Endothelial cell of umbilical vein (primary cell): ENCODE measurements at regions not wholly inside any gene's neighbourhood (a gene's known extent, or its start where the extent isn't known, plus 50 kb on each side); places are given as distances from the start of the nearest gene placed in this dataset.

Experiments used
- BruUV-seq: library from RNA; stranded (reverse); fragments of 400-500 nt; replicated peaks from 2 replicates; lab custom pipeline; 2021; lab: Mats Ljungman, UMichigan
- CTCF ChIA-PET: fragments of 300-600, 350-600 bp; sonication (Branson Sonifier 250); formaldehyde crosslinking; loops from one replicate; lab custom pipeline; 2021; ENCODE audit warnings: antibody characterized with exemption, inconsistent platforms; lab: Charles Lee
- POLR2A ChIA-PET: fragments of 300-600, 350-600 bp; sonication (Branson Sonifier 250); formaldehyde crosslinking; loops from one replicate; lab custom pipeline; 2021; ENCODE audit warnings: antibody characterized with exemption, inconsistent platforms; lab: Charles Lee
- DNase-seq: peaks from one replicate; pipeline ENCODE4 v3.0.0-alpha.2; 2011; ENCODE audit warnings: low read depth, low spot score
- FAIRE-seq: peaks from 2 replicates; lab custom pipeline; 2011; peaks lifted over from hg19 to GRCh38; lab: Jason Lieb, UNC
- H2AFZ ChIP-seq: 2 replicates; pipeline ENCODE4 v1.6.0; 2012; ENCODE audit warnings: low read depth, low read length, control low read depth, inconsistent platforms
- H3K27ac ChIP-seq: 2 replicates; pipeline ENCODE4 v1.5.1; 2011; ENCODE audit warnings: low read depth, mild to moderate bottlenecking, control low read depth, low read length, moderate library complexity; ENCODE audit not compliant: insufficient read depth
- H3K27me3 ChIP-seq, 2 experiments: 2 replicates each; pipeline versions ENCODE4 v1.6.0 to v1.6.1; 2011; ENCODE audit warnings: low read length in 2 of 2, mixed read lengths in 1 of 2; ENCODE audit not compliant: control insufficient read depth in 2 of 2, insufficient read depth in 2 of 2
- H3K36me3 ChIP-seq, 2 experiments: 2 replicates in 1 of 2; 3 replicates in 1 of 2; pipeline ENCODE4 v1.5.1; 2011; ENCODE audit warnings: low read length in 2 of 2, mild to moderate bottlenecking in 1 of 2, moderate library complexity in 1 of 2; ENCODE audit not compliant: control insufficient read depth in 2 of 2, insufficient read depth in 2 of 2; ENCODE audit errors: extremely low read depth in 1 of 2
- H3K4me1 ChIP-seq: 3 replicates; pipeline ENCODE4 v1.5.1; 2011; ENCODE audit warnings: mild to moderate bottlenecking, low read length; ENCODE audit not compliant: control insufficient read depth, insufficient read depth; ENCODE audit errors: extremely low read depth
- H3K4me2 ChIP-seq: 2 replicates; pipeline ENCODE4 v1.6.1; 2011; ENCODE audit warnings: low read length, control low read depth, mixed read lengths; ENCODE audit not compliant: insufficient read depth
- H3K4me3 ChIP-seq, 3 experiments: fragments of 200-600 bp in 1 of 3; sonication (generic), shearing (Covaris generic) in 1 of 3; replicated peaks in 1 of 3; 2 replicates each; pipeline ENCODE4 v1.5.1; 2011 to 2016; ENCODE audit warnings: control low read depth in 3 of 3, low read length in 3 of 3, mild to moderate bottlenecking in 2 of 3, inconsistent platforms in 1 of 3, low read depth in 1 of 3, moderate library complexity in 1 of 3; ENCODE audit not compliant: insufficient read depth in 1 of 3
- H3K79me2 ChIP-seq: 2 replicates; pipeline ENCODE4 v1.6.0; 2012; ENCODE audit warnings: low read length, inconsistent platforms; ENCODE audit not compliant: control insufficient read depth, insufficient read depth
- H3K9ac ChIP-seq: replicated peaks from 2 replicates; pipeline ENCODE3; 2011; ENCODE audit warnings: low read length, control low read depth; ENCODE audit not compliant: insufficient read depth; ENCODE audit errors: extremely low read depth
- H3K9me1 ChIP-seq: replicated peaks from 3 replicates; pipeline ENCODE4 v1.6.0; 2011; ENCODE audit warnings: mild to moderate bottlenecking, low read length; ENCODE audit not compliant: control insufficient read depth, insufficient read depth; ENCODE audit errors: extremely low read depth
- H3K9me3 ChIP-seq: replicated peaks from 2 replicates; pipeline ENCODE4 v1.5.1; 2012; ENCODE audit warnings: low read length, inconsistent platforms; ENCODE audit not compliant: control insufficient read depth, insufficient read depth
- H4K20me1 ChIP-seq: replicated peaks from 2 replicates; pipeline ENCODE3; 2011; ENCODE audit warnings: mild to moderate bottlenecking, low read length; ENCODE audit not compliant: control insufficient read depth, insufficient read depth; ENCODE audit errors: extremely low read depth
- EZH2 ChIP-seq: IDR thresholded peaks from 2 replicates; pipeline ENCODE4 v1.6.1; 2012; ENCODE audit warnings: borderline replicate concordance, low read depth, mild to moderate bottlenecking, moderate library complexity, low read length, inconsistent platforms; ENCODE audit not compliant: severe bottlenecking
- FOS ChIP-seq: IDR thresholded peaks from 2 replicates; pipeline ENCODE4 v1.6.1; 2011; ENCODE audit warnings: mild to moderate bottlenecking, low read length, moderate library complexity, borderline replicate concordance; ENCODE audit not compliant: insufficient read depth
- GATA2 ChIP-seq: IDR thresholded peaks from 2 replicates; pipeline ENCODE4 v1.7.0; 2011; ENCODE audit warnings: low read depth, mild to moderate bottlenecking, moderate library complexity, mixed read lengths, low read length; ENCODE audit not compliant: insufficient read length, insufficient read depth
- JUN ChIP-seq: IDR thresholded peaks from 2 replicates; pipeline ENCODE4 v1.6.1; 2011; ENCODE audit warnings: borderline replicate concordance, low read depth; ENCODE audit not compliant: insufficient read length, insufficient read depth
- MYC ChIP-seq: IDR thresholded peaks from one replicate; pipeline ENCODE4 v1.6.1; 2011; ENCODE audit warnings: mild to moderate bottlenecking, low read depth, low read length
- POLR2A ChIP-seq: IDR thresholded peaks from 2 replicates; pipeline ENCODE4 v1.6.1; 2012; ENCODE audit warnings: low read depth, mild to moderate bottlenecking, control low read depth, low read length
- POLR2AphosphoS5 ChIP-seq: IDR thresholded peaks from 2 replicates; pipeline ENCODE4 v1.6.1; 2012; ENCODE audit warnings: low read depth, mild to moderate bottlenecking, control low read depth, low read length, moderate library complexity; ENCODE audit not compliant: insufficient read depth
- dilution Hi-C: fragments of 300-500 bp; cut with MboI; formaldehyde crosslinking; loops from one replicate; pipeline ENCODE4 v1.15.0; 2019; ENCODE audit warnings: low sequenced_read_pairs; ENCODE audit not compliant: extremely low pct_ligation_motif_present
- intact Hi-C: fragments of 100-400 bp; cut with micrococcal nuclease; formaldehyde crosslinking; loops from one replicate; pipeline ENCODE4 v1.10.0; 2022
- TF ChIP-seq, protein P1 (sequence below): IDR thresholded peaks from 2 replicates; pipeline ENCODE4 v1.6.1; 2011; ENCODE audit not compliant: insufficient read depth, insufficient read length
- TF ChIP-seq, protein P2 (sequence below), 2 donors: IDR thresholded peaks; 1 replicate in 1 of 2; 2 replicates in 1 of 2; pipeline ENCODE4 v1.5.1; 2011; ENCODE audit warnings: low read length in 2 of 2, mild to moderate bottlenecking in 2 of 2, moderate library complexity in 2 of 2, control low read depth in 1 of 2, inconsistent platforms in 1 of 2, low read depth in 1 of 2; ENCODE audit not compliant: insufficient read depth in 1 of 2; ENCODE audit errors: extremely low read depth in 1 of 2

DNA sequence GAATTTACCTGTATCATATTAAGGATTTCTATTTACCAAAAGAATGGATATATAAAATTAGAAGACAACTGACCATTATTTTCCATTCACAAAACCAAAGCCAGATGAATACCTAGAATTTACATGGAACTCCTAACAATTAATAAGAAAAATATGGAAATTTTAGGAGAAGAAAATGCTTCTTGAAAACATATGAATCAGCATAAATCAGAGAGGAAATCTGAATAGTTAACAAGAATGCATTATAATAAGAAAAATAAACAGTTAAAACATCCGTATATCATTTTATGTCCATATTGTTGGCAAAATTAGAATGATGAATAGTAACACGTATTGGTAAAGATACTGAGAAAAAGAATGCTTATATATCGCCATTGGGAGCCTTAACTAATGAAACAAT, 505.5 kb downstream of the NEBL start:
- no peak overlapping the region for H2AFZ ChIP-seq
- FAIRE-seq: no peak

More for the DNA sequence above, 505.5 kb downstream of the NEBL start:
- no peak overlapping the region for H3K27ac ChIP-seq
- DNase-seq: no peak
- H3K4me2 ChIP-seq: no peak overlapping the region
- H3K4me1 ChIP-seq: no peaks in the 10 kb centered on the region
- dilution Hi-C loops (no loop called here), intact Hi-C loops (no loop called here)
- H3K79me2 ChIP-seq: no peaks in the 10 kb centered on the region
- POLR2A ChIA-PET: no interaction called here
- no peaks in the 10 kb centered on the region for H4K20me1 ChIP-seq
- no TSS peak for BruUV-seq
- CTCF ChIA-PET: no interaction called here
- H3K9ac ChIP-seq: no peak overlapping the region
- peaks cover 4% of the 10 kb centered on the region for H3K9me3 ChIP-seq
- H3K9me1 ChIP-seq: no peaks in the 10 kb centered on the region
- H3K36me3 ChIP-seq: no peaks in the 10 kb centered on the region
- H3K27me3 ChIP-seq: no peaks in the 10 kb centered on the region
- TF ChIP-seq EZH2: no peak
- TF ChIP-seq GATA2: no peak
- TF ChIP-seq POLR2A: no peak
- TF ChIP-seq, protein P1, sequence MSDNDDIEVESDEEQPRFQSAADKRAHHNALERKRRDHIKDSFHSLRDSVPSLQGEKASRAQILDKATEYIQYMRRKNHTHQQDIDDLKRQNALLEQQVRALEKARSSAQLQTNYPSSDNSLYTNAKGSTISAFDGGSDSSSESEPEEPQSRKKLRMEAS: no peak
- no peak for TF ChIP-seq POLR2AphosphoS5
- TF ChIP-seq JUN: no peak
- TF ChIP-seq MYC: no peak
- TF ChIP-seq, protein P2, sequence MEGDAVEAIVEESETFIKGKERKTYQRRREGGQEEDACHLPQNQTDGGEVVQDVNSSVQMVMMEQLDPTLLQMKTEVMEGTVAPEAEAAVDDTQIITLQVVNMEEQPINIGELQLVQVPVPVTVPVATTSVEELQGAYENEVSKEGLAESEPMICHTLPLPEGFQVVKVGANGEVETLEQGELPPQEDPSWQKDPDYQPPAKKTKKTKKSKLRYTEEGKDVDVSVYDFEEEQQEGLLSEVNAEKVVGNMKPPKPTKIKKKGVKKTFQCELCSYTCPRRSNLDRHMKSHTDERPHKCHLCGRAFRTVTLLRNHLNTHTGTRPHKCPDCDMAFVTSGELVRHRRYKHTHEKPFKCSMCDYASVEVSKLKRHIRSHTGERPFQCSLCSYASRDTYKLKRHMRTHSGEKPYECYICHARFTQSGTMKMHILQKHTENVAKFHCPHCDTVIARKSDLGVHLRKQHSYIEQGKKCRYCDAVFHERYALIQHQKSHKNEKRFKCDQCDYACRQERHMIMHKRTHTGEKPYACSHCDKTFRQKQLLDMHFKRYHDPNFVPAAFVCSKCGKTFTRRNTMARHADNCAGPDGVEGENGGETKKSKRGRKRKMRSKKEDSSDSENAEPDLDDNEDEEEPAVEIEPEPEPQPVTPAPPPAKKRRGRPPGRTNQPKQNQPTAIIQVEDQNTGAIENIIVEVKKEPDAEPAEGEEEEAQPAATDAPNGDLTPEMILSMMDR (IDR thresholded peaks at IDR 0.05; ENCODE audit: extremely low read depth in 1 of 2, insufficient read depth in 1 of 2, low read depth in 1 of 2, low read length in 2 of 2): no peak
- no peak for TF ChIP-seq FOS
- H3K4me3 ChIP-seq: no peak overlapping the region
